Ishikawa (cell line): ENCODE measurements at regions not wholly inside any gene's neighbourhood (a gene's known extent, or its start where the extent isn't known, plus 50 kb on each side); places are given as distances from the start of the nearest gene placed in this dataset.

Experiments used
- CEBPB ChIP-seq: IDR thresholded peaks from 2 replicates; pipeline ENCODE4 v1.6.1; 2012
- CREB1 ChIP-seq: IDR thresholded peaks from 2 replicates; pipeline ENCODE4 v1.6.1; 2012; ENCODE audit warnings: low read depth
- EGR1 ChIP-seq: IDR thresholded peaks from 2 replicates; pipeline ENCODE4 v1.6.1; 2012
- EP300 ChIP-seq: IDR thresholded peaks from 2 replicates; pipeline ENCODE4 v1.6.1; 2012; ENCODE audit warnings: borderline replicate concordance
- FOXM1 ChIP-seq: IDR thresholded peaks from 2 replicates; pipeline ENCODE4 v1.6.1; 2012; ENCODE audit warnings: low read depth, borderline replicate concordance
- NFIC ChIP-seq: IDR thresholded peaks from 2 replicates; pipeline ENCODE4 v1.6.1; 2012
- RAD21 ChIP-seq: IDR thresholded peaks from 2 replicates; pipeline ENCODE4 v1.6.1; 2012; ENCODE audit warnings: low read depth
- TCF12 ChIP-seq: IDR thresholded peaks from 2 replicates; pipeline ENCODE4 v1.6.1; 2012; ENCODE audit warnings: low read depth
- TEAD4 ChIP-seq: IDR thresholded peaks from 2 replicates; pipeline ENCODE4 v1.6.1; 2012
- YY1 ChIP-seq: IDR thresholded peaks from 2 replicates; pipeline ENCODE4 v1.6.1; 2012; ENCODE audit warnings: low read depth
- ZBTB7A ChIP-seq: IDR thresholded peaks from 2 replicates; pipeline ENCODE4 v1.6.1; 2012; ENCODE audit warnings: low read depth
- TF ChIP-seq, protein P1 (sequence below): IDR thresholded peaks from 2 replicates; pipeline ENCODE4 v1.6.1; 2012
- TF ChIP-seq, protein P2 (sequence below): IDR thresholded peaks from 2 replicates; pipeline ENCODE4 v1.6.1; 2012; ENCODE audit warnings: low read depth, mild to moderate bottlenecking
- TF ChIP-seq, protein P3 (sequence below): IDR thresholded peaks from 2 replicates; pipeline ENCODE4 v1.6.1; 2012

DNA sequence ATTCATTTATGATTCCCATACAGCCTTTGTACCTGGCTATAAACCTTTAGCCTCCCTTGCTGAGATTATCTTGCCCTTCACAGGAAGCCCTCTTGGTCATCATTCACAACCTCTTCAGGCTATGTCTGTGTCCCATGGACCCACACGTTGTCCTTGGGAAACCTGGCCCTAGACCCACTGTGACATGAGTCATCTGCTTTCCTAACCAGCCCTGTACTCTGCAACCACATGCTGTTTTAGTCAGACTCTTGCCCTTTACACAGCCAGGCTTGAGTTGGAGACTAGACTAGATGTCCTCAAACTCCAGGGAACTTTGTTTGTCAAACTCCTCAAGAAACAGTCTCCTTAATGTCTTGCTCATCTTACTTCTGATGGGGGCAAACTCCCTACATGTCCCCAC lies 229.3 kb upstream of the ZSWIM2 start:
- TF ChIP-seq, protein P1, sequence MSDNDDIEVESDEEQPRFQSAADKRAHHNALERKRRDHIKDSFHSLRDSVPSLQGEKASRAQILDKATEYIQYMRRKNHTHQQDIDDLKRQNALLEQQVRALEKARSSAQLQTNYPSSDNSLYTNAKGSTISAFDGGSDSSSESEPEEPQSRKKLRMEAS = no peak
- TF ChIP-seq FOXM1 = no peak
- no peak for TF ChIP-seq NFIC
- no peak for TF ChIP-seq CEBPB
- no peak for TF ChIP-seq EGR1
- no peak for TF ChIP-seq RAD21
- TF ChIP-seq, protein P2, sequence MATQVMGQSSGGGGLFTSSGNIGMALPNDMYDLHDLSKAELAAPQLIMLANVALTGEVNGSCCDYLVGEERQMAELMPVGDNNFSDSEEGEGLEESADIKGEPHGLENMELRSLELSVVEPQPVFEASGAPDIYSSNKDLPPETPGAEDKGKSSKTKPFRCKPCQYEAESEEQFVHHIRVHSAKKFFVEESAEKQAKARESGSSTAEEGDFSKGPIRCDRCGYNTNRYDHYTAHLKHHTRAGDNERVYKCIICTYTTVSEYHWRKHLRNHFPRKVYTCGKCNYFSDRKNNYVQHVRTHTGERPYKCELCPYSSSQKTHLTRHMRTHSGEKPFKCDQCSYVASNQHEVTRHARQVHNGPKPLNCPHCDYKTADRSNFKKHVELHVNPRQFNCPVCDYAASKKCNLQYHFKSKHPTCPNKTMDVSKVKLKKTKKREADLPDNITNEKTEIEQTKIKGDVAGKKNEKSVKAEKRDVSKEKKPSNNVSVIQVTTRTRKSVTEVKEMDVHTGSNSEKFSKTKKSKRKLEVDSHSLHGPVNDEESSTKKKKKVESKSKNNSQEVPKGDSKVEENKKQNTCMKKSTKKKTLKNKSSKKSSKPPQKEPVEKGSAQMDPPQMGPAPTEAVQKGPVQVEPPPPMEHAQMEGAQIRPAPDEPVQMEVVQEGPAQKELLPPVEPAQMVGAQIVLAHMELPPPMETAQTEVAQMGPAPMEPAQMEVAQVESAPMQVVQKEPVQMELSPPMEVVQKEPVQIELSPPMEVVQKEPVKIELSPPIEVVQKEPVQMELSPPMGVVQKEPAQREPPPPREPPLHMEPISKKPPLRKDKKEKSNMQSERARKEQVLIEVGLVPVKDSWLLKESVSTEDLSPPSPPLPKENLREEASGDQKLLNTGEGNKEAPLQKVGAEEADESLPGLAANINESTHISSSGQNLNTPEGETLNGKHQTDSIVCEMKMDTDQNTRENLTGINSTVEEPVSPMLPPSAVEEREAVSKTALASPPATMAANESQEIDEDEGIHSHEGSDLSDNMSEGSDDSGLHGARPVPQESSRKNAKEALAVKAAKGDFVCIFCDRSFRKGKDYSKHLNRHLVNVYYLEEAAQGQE = no peak
- no peak for TF ChIP-seq TEAD4
- TF ChIP-seq, protein P3, sequence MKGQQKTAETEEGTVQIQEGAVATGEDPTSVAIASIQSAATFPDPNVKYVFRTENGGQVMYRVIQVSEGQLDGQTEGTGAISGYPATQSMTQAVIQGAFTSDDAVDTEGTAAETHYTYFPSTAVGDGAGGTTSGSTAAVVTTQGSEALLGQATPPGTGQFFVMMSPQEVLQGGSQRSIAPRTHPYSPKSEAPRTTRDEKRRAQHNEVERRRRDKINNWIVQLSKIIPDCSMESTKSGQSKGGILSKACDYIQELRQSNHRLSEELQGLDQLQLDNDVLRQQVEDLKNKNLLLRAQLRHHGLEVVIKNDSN = no peak
- TF ChIP-seq CREB1 = no peak
- no peak for TF ChIP-seq TCF12
- TF ChIP-seq EP300 = no peak
- TF ChIP-seq ZBTB7A = no peak

DNA sequence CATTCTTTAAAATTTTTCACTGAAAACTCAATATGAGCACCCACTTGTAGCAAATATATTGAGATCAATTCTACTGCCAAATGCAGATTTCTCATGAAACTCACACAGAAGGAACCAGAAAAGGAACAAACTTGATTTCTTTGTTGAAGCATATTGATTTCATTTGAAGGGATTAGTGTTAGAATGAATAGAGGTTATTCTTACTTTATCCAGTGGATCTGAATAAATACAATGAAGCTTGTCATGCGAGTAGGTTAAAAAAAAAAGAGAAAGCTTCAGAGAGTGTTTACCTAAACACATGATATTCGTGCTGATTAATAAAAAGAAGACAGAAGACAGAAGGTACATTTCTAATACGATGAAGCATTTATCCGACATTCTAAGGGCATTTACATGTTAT lies 226.7 kb upstream of the ZSWIM2 start:
- TF ChIP-seq, protein P3 = no peak
- TF ChIP-seq YY1 = no peak
- TF ChIP-seq FOXM1 = no peak
- no peak for TF ChIP-seq TEAD4
- no peak for TF ChIP-seq EP300

DNA sequence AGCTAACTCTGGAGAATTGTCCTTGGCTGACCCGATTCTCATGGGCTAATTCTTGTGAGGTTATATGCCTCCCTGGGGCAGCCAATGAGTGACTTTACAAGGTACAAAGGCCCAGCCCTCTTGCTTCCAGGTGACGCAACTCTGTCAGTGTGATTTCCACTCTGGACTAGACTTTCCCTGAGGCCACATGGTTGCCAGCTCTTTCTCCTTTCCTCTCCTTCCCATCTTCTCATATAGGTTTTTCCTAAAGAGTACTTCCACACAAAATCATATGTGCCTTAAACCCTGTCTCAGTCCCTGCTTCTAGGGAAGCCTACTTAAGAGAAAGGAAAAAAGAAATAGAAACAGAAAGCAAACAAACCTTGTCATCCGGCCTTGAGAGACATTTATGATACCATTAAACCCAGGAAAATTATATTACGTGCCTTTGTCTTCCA lies 226.2 kb upstream of the ZSWIM2 start:
- TF ChIP-seq CEBPB = peak; percentile 28; the same call in 1 of the 2 replicates
- no peak for TF ChIP-seq RAD21

DNA sequence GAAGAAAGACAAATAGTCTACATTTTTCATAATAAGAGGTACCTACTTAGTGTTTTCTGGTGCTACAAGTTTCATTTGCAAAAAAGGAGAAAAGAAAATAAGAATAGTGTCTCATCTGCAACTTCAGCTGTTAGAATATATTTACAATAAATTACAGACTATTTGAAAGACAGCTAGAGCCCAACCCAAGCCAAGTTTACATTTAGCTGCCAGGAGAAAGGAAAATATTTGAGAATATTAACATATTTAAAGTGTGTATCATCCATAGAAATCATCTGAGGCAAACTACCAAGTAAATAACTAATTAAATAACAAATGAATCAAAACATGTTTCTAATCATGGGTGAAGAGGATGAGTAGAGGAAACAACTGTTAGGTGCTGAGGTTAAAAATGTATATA lies 209.2 kb upstream of the ZSWIM2 start:
- TF ChIP-seq YY1 = no peak

DNA sequence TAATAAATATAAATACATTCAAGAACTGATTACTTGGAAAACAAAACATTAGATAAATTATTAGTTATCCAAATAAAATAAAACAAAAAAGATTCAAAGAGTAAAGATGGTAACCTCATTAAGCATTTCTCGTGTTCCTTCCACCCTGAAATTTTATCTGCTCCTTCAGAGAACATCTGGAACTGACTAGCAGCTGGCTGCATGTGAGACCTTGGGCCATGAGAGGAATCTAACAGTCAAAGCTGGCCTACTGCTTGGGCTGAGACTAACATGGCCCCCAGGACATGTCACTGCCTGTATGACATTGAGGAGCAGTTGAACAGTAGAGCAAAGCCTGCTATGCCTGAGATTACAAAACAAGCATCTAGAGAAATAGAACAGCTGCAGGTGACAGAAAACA lies 208.5 kb upstream of the ZSWIM2 start:
- TF ChIP-seq, protein P3 = no peak
- TF ChIP-seq CEBPB = no peak
- TF ChIP-seq, protein P2 = no peak
- no peak for TF ChIP-seq EGR1

DNA sequence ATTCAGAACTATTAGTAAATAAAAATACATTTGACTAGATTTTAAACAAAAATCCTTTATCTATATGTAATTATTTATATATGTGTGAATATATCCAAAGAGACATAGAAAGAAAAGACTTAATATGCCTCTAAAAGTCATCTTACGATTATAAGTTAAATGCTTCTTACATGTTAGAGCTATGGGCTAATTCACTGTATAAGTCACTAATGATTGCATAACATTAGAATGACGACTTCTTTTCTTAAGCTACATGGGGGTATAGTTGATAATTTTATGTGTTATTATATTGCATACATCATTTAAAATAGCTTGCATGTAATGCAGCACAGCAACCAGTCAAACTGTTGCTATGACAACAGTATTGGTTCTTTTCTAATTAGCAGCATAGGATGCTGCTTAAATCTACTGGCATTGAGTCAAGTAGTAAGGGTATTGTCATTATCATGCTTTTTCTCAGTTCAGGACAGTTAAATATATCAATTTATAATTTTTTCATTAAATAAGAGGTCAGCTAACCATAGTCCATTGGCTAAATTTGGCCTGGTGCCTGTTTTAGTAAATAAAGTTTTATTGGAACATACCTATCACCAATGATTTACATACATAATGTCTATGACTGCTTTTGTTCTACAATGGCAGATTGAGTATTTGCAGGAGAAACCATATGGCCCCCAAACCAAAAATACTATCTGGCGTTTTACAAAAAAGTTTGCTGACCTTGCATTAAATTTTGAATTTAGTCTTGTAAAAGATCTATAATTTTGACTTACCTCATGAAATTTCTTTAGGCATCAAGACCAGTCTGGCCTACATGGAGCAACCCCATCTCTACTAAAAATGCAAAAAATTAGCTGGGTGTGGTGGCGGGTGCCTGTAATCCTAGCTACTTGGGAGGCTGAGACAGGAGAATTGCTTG lies 207.7 kb upstream of the ZSWIM2 start:
- TF ChIP-seq, protein P1 = no peak
- TF ChIP-seq, protein P2 = no peak
- TF ChIP-seq, protein P3 = no peak
- TF ChIP-seq TCF12 (no peak), CEBPB (no peak), ZBTB7A (no peak), EP300 (no peak), EGR1 (no peak), YY1 (no peak), FOXM1 (no peak), NFIC (no peak), RAD21 (no peak), CREB1 (no peak)
